Suppressor macrophage (primary cell): ENCODE measurements at regions not wholly inside any gene's neighbourhood (a gene's known extent, or its start where the extent isn't known, plus 50 kb on each side); places are given as distances from the start of the nearest gene placed in this dataset.
"Not testable (repeated sequence)": the region's sequence is repeated elsewhere in the genome, so short reads cannot be mapped to it uniquely, and the experiment has no call there.

Experiments
- DNase-seq, 4 experiments: peaks; one replicate each; pipeline ENCODE4 v3.0.0-alpha.2; 2020 to 2022

DNA sequence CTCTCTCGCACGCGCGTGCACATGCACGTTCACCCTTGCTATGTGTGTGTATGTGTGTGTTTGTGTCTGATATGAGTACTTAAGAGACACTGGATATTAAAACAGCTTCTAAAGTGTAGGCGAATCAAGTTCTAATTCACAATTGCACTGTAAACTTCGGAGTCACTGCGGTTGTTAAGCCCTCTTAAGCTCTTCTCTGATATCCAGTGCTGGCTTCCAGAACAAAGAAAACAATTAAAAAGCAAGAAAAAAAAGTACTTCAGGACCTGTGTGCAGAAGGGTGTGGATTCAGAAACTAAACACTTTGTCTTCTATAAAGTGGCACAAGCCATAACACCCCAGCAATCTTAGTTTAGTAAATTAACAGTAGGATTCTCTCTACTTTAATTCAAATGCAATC lies 300.2 kb downstream of the PCDH7 start:
- DNase-seq: no peak

DNA sequence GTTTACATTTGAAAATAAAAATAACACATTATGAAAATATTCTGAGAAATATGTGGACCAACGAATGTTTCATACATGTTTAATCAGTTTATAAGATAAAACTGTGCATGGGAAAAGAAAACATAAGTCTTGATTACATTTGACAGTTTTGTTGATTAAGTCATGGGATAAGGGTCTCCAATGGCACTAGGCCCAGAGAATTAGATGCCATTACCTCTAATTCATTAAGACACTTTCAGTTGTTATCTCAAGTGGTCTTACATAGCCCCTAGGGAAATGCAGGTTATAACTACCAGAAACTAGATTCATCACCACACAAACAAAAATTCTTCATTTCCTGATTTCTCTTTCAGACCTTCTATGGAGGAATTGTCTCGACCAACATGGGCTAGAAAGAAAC lies 300.8 kb downstream of the PCDH7 start:
- DNase-seq: no peak

GRCh38 chr4:31022702-31023101 lies 302.5 kb downstream of the PCDH7 start:
- DNase-seq: no peak

GRCh38 chr4:31023109-31023508 lies 302.9 kb downstream of the PCDH7 start:
- DNase-seq: no peak

DNA sequence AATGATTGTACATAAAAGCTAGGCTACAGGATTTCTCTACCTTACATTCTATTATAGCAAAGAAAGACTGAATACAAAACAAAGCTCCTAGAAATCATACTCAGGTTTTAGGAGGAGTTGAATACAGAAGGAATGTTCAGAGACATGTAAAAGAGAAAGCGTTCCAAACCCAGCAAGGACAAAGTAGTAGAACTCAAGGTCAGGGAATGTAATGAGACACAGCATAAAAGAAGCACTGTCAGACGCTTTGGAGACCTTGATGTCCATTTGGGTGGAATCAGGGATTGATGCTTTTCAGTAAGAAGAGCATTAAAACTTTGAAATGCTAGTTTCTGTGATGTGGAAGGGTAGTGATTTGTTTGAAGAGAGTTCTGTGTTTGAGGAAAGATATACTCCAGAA lies 303.6 kb downstream of the PCDH7 start:
- DNase-seq: no peak

DNA sequence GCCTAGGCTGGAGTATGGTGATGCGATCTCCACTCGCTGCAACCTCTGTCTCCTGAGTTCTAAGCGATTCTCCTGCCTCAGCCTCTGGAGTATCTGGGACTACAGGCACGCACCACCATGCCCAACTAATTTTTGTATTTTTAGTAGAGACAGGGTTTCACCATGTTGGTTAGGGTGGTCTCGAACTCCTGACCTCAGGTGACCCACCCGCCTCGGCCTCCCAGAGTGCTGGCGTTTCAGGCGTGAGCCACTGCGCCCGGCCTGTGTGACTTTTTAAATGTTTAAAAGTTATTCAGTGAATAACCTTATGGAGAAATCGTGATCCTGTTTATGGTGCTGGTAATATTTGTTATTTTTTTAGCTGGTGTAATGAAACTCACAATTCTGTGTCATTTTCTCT lies 304.6 kb downstream of the PCDH7 start:
- DNase-seq: not testable (repeated sequence)

- DNase-seq: no peak
These were observed 306.1 kb downstream of the PCDH7 start for GRCh38 chr4:31026256-31026655.

GRCh38 chr4:31034550-31034949 lies 314.4 kb downstream of the PCDH7 start:
- no peak for DNase-seq

DNA sequence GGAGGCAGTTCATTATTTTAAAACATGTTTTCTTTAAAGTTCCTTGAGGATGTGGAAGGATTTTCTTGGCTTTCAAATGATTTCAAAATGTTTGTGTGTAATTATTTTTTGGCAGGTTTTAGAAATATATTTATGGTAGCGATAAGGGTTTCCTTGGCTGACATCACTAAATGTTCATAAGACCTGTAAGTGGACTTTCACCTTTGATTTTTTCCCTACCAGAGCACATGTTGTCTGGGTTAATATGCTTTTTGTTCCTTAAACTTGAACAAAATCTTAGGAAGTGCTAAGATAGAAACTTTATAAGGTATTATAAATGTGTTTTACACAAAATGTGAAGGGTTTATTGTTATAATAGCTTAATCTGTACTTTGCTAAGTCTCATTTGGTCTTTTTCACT lies 315.6 kb downstream of the PCDH7 start:
- no peak for DNase-seq

GRCh38 chr4:31037703-31038102 lies 317.5 kb downstream of the PCDH7 start:
- DNase-seq: no peak

DNA sequence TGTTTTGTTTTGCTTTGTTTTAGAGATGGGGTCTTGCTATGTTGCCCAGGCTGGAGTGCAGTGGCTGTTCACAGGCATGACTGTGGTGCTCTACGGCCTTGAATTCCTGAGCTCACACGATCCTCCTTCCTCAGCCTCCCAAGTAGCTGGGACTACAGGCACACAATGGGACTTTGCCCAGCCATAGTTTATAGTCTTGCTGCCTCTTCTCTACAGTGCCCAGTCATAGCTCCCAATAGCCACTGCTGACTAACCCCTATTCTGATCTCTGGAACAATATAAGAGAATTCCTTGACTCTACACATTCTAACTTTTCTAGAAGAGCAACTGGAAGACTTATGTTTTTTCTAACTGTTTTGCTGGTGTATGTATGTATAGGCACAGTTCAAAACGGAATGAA lies 319.2 kb downstream of the PCDH7 start:
- no peak for DNase-seq

DNA sequence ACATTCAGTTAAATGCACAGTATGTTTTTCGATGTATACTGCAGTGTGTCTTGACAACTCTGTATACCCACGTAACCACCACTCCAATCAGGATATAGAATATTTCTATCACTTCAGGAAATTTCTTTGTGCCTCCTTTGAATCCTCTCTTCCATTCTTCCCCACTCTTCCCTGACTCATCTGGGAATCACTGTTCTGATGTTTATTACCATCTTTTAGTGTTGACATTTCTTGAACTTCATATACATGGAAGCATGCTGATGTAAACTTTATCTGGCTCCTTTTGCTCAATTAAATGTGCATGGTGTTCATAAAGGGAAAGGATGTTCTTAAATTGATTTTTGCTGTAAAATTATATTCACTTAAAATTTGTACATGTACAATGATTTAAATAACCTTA lies 319.9 kb downstream of the PCDH7 start:
- no peak for DNase-seq

GRCh38 chr4:31041385-31041784 lies 321.2 kb downstream of the PCDH7 start:
- DNase-seq: no peak

- DNase-seq: no peak
These were observed 321.7 kb downstream of the PCDH7 start for GRCh38 chr4:31041853-31042252.

GRCh38 chr4:31043382-31044062 lies 323.4 kb downstream of the PCDH7 start:
- DNase-seq: no peak

GRCh38 chr4:31045151-31045550 lies 325.0 kb downstream of the PCDH7 start:
- DNase-seq: no peak

DNA sequence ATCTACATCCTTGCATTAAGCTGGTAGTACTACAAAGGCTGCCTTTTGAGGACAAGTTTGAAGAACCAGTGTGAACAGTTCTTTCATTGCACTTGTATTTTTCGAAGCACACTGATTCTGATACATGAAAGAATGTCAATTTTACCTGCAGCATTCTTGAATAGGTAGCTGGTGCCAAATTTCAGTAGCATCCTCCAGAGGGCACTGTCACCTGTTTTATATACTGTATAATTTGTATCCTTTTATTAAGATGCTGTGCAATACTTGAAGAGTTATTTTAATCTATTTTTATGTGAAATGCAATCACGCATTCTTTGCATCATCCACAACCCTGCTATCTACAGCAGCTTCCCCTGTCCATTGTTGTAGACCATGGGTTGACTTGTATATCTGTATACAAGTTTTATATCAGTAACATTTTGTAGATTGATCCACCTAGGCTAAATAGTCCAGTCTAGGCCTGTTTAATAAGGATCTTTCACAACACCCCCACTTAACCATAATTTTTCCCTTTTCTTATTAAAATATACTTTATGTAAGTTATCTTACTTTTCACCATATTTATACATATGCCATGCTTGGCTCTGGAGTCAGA lies 325.7 kb downstream of the PCDH7 start:
- DNase-seq: no peak

- no peak for DNase-seq
These were observed 331.0 kb downstream of the PCDH7 start for GRCh38 chr4:31051151-31051550.

GRCh38 chr4:31051565-31051964 lies 331.4 kb downstream of the PCDH7 start:
- no peak for DNase-seq

DNA sequence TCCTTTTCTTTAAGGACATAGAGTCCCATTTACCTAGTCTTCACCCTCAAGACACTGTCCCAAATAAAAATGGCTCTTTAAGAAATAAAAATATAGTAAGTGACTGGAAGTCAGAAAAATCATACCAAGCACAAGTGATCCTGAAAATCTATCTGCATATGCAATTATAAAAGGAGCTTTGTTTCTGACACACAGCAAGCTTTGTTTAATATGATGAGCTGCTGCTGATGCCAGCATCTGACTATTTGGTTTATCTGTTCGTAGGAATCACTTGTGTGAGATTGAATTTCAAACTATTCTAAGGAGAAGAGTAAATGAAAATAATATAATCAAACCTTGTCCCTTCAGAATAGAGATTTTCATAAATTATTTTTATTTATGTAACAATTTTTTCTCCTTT lies 332.4 kb downstream of the PCDH7 start:
- DNase-seq: no peak

DNA sequence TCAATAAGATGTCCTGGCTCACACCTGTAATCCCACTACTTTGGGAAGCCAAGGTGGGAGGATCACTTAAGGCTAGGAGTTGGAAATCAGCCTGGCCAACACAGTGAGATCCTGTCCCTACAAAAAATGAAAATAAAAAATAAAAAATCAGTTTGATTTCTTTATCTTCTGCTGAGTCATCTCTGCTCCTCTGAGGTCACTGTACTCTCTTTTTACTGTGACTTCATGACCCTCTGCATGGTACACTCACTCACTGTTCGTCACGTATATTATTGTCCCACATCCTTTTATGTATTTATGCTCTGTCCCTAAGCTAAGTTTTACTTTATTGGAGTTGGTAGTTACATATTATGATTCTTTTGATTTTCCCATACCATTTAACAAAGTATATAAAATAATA lies 333.3 kb downstream of the PCDH7 start:
- no peak for DNase-seq

- no peak for DNase-seq
These were observed 334.1 kb downstream of the PCDH7 start for GRCh38 chr4:31054295-31054694.

DNA sequence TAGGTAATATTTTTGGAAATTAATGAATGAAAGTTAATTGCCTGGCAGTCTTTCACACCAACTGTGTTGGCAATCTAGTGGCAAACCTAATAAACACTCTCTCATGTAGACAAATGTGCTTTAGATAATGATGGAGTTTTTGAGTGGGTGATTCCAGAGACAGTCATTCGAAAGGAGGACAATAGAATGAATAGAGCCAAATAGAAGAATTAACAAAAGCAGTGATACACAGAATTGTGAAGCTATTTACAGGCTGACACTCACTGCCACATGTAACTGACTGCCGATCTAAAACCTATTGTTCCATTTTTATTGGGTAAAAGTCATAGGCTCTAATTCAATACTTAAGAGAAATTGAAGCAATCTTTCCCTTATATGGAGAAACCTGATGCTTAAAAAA lies 338.5 kb downstream of the PCDH7 start:
- no peak for DNase-seq

DNA sequence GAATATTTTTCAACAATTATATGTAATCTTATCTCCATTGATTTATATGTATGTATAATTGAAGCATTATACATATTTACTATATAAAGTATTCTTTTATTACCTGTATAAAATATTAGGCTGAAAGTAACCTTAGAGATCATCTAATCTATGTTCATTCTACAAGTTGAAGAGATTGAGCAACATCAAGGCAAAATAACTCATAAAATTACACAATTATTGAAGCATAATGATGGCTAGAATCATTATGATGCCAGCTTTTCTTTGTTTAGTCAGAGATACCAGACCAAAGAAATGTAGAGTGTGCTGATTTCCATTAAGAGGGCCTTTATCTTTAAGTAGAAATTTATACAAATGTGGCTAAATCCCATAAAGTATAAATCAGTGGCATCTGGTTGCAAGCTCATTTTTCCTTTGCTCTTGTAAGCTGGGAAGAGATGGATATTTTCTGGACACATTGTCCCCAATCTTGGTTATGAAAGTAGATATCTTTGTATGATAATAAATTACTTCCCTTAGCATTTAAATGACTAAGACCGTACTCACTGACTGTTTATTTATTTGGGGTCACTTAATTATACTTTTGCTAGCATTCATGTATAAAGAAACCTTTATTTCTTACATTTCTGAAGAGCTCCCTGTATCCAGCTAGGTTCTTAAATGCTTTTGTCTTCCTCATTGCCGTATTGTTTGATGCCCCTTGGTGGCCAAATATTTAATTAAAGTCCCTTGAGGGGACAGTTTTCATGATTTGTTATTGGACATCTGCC lies 339.8 kb downstream of the PCDH7 start:
- no peak for DNase-seq
